WTC11 (cell line): ENCODE measurements at regions not wholly inside any gene's neighbourhood (a gene's known extent, or its start where the extent isn't known, plus 50 kb on each side); places are given as distances from the start of the nearest gene placed in this dataset.

Experiments
- ATAC-seq: fragments of 200-7000 bp; cut with Tn5 transposase; 2 replicates; pipeline ENCODE4 v1.10.0; 2021; ENCODE audit warnings: mild to moderate bottlenecking, moderate library complexity
- CTCF ChIA-PET: fragments of 300-600 bp; sonication (Branson Sonifier 250); formaldehyde crosslinking; loops from one replicate; lab custom pipeline; 2021; ENCODE audit warnings: antibody characterized with exemption; lab: Charles Lee
- POLR2A ChIA-PET: fragments of 350-600 bp; sonication (Branson Sonifier 250); formaldehyde crosslinking; loops from one replicate; lab custom pipeline; 2021; ENCODE audit warnings: antibody characterized with exemption; lab: Charles Lee
- DNase-seq: peaks from one replicate; pipeline ENCODE4 v3.0.0; 2021; ENCODE audit warnings: low spot score
- H3K27ac Mint-ChIP-seq: 2 replicates; pipeline ENCODE4 v1.8.0; 2021; ENCODE audit warnings: mixed read lengths
- H3K27me3 Mint-ChIP-seq: 2 replicates; pipeline ENCODE4 v1.8.0; 2021; ENCODE audit warnings: low read depth, mild to moderate bottlenecking, moderate library complexity, mixed read lengths
- H3K36me3 Mint-ChIP-seq: 2 replicates; pipeline ENCODE4 v1.8.0; 2021; ENCODE audit warnings: mixed read lengths
- H3K4me1 Mint-ChIP-seq: 2 replicates; pipeline ENCODE4 v1.8.0; 2022; ENCODE audit warnings: mixed read lengths
- H3K4me3 Mint-ChIP-seq: 2 replicates; pipeline ENCODE4 v1.8.0; 2021; ENCODE audit warnings: mild to moderate bottlenecking, moderate library complexity, mixed read lengths
- H3K9me3 Mint-ChIP-seq: 2 replicates; pipeline ENCODE4 v1.8.0; 2021; ENCODE audit warnings: mixed read lengths
- CREB1 ChIP-seq: sonication (generic); formaldehyde crosslinking; IDR thresholded peaks from 2 replicates; pipeline ENCODE4 v1.8.0; 2023; ENCODE audit warnings: mild to moderate bottlenecking, missing genetic modification reagents
- GABPB1 ChIP-seq: sonication (generic); formaldehyde crosslinking; IDR thresholded peaks from 2 replicates; pipeline ENCODE4 v1.8.1; 2023; ENCODE audit warnings: mild to moderate bottlenecking, missing genetic modification reagents
- IRF2 ChIP-seq: sonication (generic); formaldehyde crosslinking; IDR thresholded peaks from 2 replicates; pipeline ENCODE4 v1.8.0; 2022; ENCODE audit warnings: low read depth, missing genetic modification reagents, borderline replicate concordance
- JAZF1 ChIP-seq: fragments of 250-450 bp; sonication (Bioruptor Pico); IDR thresholded peaks from 2 replicates; pipeline ENCODE4 v1.9.0; 2021; ENCODE audit warnings: moderate library complexity, mild to moderate bottlenecking, inconsistent platforms
- JUN ChIP-seq: sonication (generic); formaldehyde crosslinking; IDR thresholded peaks from 2 replicates; pipeline ENCODE4 v1.8.0; 2023; ENCODE audit warnings: mild to moderate bottlenecking, missing genetic modification reagents
- MAX ChIP-seq: sonication (generic); formaldehyde crosslinking; IDR thresholded peaks from 2 replicates; pipeline ENCODE4 v1.8.0; 2022; ENCODE audit warnings: mild to moderate bottlenecking, missing genetic modification reagents
- PRDM15 ChIP-seq: sonication (generic); formaldehyde crosslinking; IDR thresholded peaks from 2 replicates; pipeline ENCODE4 v1.8.0; 2022; ENCODE audit warnings: missing genetic modification reagents
- PREB ChIP-seq: sonication (generic); formaldehyde crosslinking; IDR thresholded peaks from 2 replicates; pipeline ENCODE4 v1.8.1; 2022; ENCODE audit warnings: mild to moderate bottlenecking, missing genetic modification reagents, moderate library complexity, borderline replicate concordance
- PRRX2 ChIP-seq: fragments of 250-450 bp; sonication (Bioruptor Pico); IDR thresholded peaks from 2 replicates; pipeline ENCODE4 v1.8.0; 2021; ENCODE audit warnings: mild to moderate bottlenecking
- RORB ChIP-seq: fragments of 250-450 bp; sonication (Bioruptor Pico); IDR thresholded peaks from 2 replicates; pipeline ENCODE4 v1.9.0; 2021; ENCODE audit warnings: mild to moderate bottlenecking
- SP1 ChIP-seq: sonication (generic); formaldehyde crosslinking; conservative IDR thresholded peaks from 2 replicates; pipeline ENCODE4 v1.8.1; 2022; ENCODE audit warnings: missing genetic modification reagents
- STAT6 ChIP-seq: sonication (generic); formaldehyde crosslinking; conservative IDR thresholded peaks from 2 replicates; pipeline ENCODE4 v1.8.1; 2023; ENCODE audit warnings: mild to moderate bottlenecking, low read depth, missing genetic modification reagents, moderate library complexity
- TEAD1 ChIP-seq: sonication (generic); formaldehyde crosslinking; IDR thresholded peaks from 2 replicates; pipeline ENCODE4 v1.8.0; 2022; ENCODE audit warnings: mild to moderate bottlenecking, missing genetic modification reagents
- TP53 ChIP-seq: sonication (generic); formaldehyde crosslinking; IDR thresholded peaks from 2 replicates; pipeline ENCODE4 v1.8.1; 2023; ENCODE audit warnings: mild to moderate bottlenecking, missing genetic modification reagents
- ZBTB43 ChIP-seq: sonication (generic); formaldehyde crosslinking; IDR thresholded peaks from 2 replicates; pipeline ENCODE4 v1.8.1; 2023; ENCODE audit warnings: mild to moderate bottlenecking, missing genetic modification reagents
- ZMAT4 ChIP-seq: fragments of 250-450 bp; sonication (Bioruptor Pico); IDR thresholded peaks from 2 replicates; pipeline ENCODE4 v1.9.0; 2021; ENCODE audit warnings: mild to moderate bottlenecking
- ZNF263 ChIP-seq: sonication (generic); formaldehyde crosslinking; IDR thresholded peaks from 2 replicates; pipeline ENCODE4 v1.8.1; 2022; ENCODE audit warnings: low read depth, mild to moderate bottlenecking, moderate library complexity, missing genetic modification reagents
- ZNF512 ChIP-seq: sonication (generic); formaldehyde crosslinking; IDR thresholded peaks from 2 replicates; pipeline ENCODE4 v1.8.1; 2022; ENCODE audit warnings: missing genetic modification reagents, borderline replicate concordance
- ZNF532 ChIP-seq: fragments of 250-450 bp; sonication (Bioruptor Pico); IDR thresholded peaks from 2 replicates; pipeline ENCODE4 v1.9.0; 2021; ENCODE audit warnings: mild to moderate bottlenecking, borderline replicate concordance

GRCh38 chrX:149282909-149283308 is 222.2 kb downstream of the IDS start (continued):
- TF ChIP-seq ZBTB43 (no peak), STAT6 (CRISPR knock-in tag) (no peak), ZNF532 (CRISPR knock-in tag) (no peak), GABPB1 (no peak), PRRX2 (CRISPR knock-in tag) (no peak), JUN (CRISPR knock-in tag) (no peak)

GRCh38 chrX:149280011-149280410 is 225.1 kb downstream of the IDS start:
- ChIA-PET CTCF (no interaction called here), POLR2A (no interaction called here)
- no peak overlapping the region for H3K4me3 Mint-ChIP-seq
- 0 out of 2 replicates have a peak, but pooled peaks cover 3% of the 10 kb centered on the region for H3K4me1 Mint-ChIP-seq
- H3K9me3 Mint-ChIP-seq: no peaks in the 10 kb centered on the region
- no peak overlapping the region for H3K27ac Mint-ChIP-seq
- no peak for TF ChIP-seq MAX
- no peak for TF ChIP-seq TEAD1 (CRISPR knock-in tag)
- TF ChIP-seq CREB1 (CRISPR knock-in tag): no peak
- TF ChIP-seq SP1 (CRISPR knock-in tag): no peak
- no peak for TF ChIP-seq PRDM15 (CRISPR knock-in tag)
- no peaks in the 10 kb centered on the region for H3K27me3 Mint-ChIP-seq
- no peak for DNase-seq
- no peaks in the 10 kb centered on the region for H3K36me3 Mint-ChIP-seq
- no peak for ATAC-seq

- CTCF ChIA-PET: no interaction called here
- Mint-ChIP-seq H3K36me3 (no peaks in the 10 kb centered on the region), H3K27ac (no peak overlapping the region), H3K4me1 (0 out of 2 replicates have a peak, but pooled peaks cover 3% of the 10 kb centered on the region), H3K27me3 (no peaks in the 10 kb centered on the region), H3K4me3 (no peak overlapping the region), H3K9me3 (no peaks in the 10 kb centered on the region)
- POLR2A ChIA-PET: no interaction called here
- DNase-seq (no peak), ATAC-seq (peak; percentile 36; the same call in 1 of the 2 replicates)
- TF ChIP-seq RORB (CRISPR knock-in tag) (no peak), TP53 (CRISPR knock-in tag) (no peak), PREB (CRISPR knock-in tag) (no peak), JAZF1 (no peak), ZNF263 (CRISPR knock-in tag) (no peak), IRF2 (no peak), TEAD1 (CRISPR knock-in tag) (no peak), ZNF512 (CRISPR knock-in tag) (no peak), ZMAT4 (CRISPR knock-in tag) (no peak)
These were observed 229.3 kb downstream of the IDS start for GRCh38 chrX:149275836-149276235.
